ENCODE measurements at regions not wholly inside any gene's neighbourhood (a gene's known extent, or its start where the extent isn't known, plus 50 kb on each side); places are given as distances from the start of the nearest gene placed in this dataset.
"Not testable (repeated sequence)": the region's sequence is repeated elsewhere in the genome, so short reads cannot be mapped to it uniquely, and the experiment has no call there.

DNA sequence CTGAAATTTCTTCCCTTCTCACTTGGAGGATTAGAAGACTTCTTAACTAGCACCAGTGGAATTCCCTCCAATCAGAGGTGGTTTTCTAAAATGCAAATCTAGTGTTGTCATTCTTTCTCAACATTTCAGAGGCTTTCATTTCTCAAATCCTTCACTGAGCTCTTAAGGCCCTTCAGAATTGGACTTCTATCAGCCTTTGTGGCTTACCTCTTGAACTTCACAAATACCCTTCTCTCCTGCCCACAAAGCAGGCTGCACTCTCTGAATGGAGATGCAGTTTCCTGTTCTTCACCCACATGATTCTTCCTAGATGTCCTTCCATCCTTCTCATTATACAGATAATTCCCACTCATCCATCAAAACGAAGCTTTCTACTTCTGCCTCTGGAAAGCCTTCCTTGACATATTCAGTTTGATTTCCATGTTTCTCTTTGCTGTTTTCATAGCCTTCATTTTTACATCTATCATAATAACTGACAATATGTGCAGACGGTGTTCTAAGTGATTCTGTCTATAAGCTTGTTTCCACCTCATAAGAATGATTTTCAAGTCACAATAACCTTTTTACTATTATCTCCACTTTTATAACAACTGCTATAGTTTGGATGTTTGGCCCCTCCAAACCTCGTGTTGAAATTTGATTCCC is 123.1 kb upstream of the GPR12 start:
- no peak for DNase-seq

- no peak for DNase-seq
These were observed 122.1 kb upstream of the GPR12 start for GRCh38 chr13:26882731-26883130.

DNA sequence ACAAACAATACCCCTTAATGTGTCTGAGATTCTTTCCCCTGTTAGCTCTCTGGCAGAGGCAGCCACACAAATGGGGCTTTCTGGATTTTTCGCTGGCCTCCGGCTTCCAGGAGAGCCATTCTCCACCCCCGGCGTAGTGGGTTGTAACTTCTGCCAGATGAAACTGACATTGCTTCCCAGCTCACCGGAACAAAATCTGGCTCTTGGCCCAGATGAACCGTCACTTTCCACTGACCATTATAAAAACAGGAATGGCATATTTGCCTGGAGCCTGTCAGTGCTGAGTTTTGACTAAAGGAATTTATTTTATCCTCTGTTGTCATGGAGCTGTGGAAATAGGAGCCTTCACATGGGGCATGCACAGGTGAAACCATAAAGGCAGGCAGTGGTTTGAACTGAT is 120.6 kb upstream of the GPR12 start:
- no peak for DNase-seq

- no peak for DNase-seq
These were observed 120.1 kb upstream of the GPR12 start for GRCh38 chr13:26880735-26881134.

DNA sequence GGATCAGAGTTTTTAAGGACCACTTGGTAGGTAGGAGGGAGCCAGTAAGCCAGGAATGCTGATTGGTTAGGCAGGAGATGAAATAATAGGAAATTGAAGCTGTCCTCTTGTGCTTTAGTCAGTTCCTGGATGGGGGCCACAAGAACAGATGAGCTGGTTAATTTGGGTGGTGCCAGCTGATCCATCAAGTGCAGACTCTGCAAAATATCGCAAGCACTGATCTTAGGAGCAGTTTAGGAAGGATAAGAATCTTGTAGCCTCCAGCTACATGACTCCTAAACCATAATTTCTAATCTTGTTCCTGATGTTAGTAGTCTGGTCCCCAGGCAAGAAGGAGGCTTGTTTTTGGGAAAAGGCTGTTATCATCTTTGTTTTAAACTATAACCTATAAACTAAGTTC is 117.9 kb upstream of the GPR12 start:
- no peak for DNase-seq

DNA sequence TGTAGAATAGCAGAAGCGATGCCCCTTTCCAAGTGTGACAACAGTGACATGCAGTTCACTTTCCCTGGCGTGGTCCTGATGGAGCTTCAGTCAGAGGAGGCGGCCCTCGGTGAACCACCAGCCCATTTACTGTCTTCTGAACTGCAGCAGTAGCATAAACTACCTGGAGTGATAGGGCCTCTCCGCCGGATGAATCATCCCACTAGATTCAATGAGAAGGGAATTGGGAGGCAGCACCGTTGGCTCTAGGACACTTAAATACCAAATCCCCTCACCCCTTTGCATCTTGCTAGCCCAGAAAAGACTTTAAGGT is 112.8 kb upstream of the GPR12 start:
- no peak for DNase-seq

GRCh38 chr13:26872525-26873385 is 112.2 kb upstream of the GPR12 start:
- peak; percentile 82 for DNase-seq

GRCh38 chr13:26867451-26868091 is 107.0 kb upstream of the GPR12 start:
- peak; percentile 82 for DNase-seq

DNA sequence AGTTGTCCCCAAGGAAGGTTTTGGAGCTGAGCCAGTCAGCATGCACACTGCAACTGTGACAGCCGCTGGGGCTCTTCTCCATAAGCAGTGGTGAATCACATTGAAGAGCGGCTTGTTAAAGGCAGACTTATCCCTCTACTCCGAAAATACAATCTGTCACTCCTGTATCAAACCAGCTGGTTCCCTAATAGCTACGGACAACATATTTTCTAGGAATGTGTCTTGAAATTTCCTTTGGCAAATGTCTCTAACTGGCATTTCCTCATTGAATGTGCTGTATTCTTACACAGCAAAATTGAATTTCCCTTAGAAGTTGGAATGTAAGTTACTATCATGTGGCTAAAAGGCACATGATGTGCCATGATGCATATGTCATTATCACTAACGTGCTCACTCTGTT is 104.0 kb upstream of the GPR12 start:
- DNase-seq, result no peak

GRCh38 chr13:26861941-26862340 is 101.4 kb upstream of the GPR12 start:
- DNase-seq, result no peak

- DNase-seq, result no peak
These were observed 95.3 kb upstream of the GPR12 start for GRCh38 chr13:26855921-26856320.

- no peak for DNase-seq
These were observed 94.5 kb upstream of the GPR12 start for GRCh38 chr13:26855071-26855470.

- no peak for DNase-seq
These were observed 92.7 kb upstream of the GPR12 start for GRCh38 chr13:26853323-26853722.

DNA sequence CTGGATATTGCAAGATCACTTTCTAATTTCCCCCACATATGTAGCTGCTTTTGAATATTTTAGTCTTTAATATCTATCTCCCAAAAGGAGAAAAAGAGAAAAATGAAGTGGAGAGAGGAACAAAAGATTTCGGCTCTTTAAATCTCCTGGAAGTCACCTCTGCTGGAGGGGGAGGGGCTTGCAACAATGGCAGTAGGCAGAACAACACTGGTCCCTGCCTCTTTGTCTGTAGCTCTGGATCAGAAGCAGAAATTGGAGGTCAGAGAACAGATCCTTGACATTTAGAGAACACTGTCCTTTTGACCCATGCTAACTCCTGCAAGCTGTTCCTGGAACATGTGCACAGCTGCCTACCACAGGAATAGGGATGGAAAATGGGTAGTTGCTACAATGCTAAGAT is 86.7 kb upstream of the GPR12 start:
- DNase-seq, result peak; percentile 8

DNA sequence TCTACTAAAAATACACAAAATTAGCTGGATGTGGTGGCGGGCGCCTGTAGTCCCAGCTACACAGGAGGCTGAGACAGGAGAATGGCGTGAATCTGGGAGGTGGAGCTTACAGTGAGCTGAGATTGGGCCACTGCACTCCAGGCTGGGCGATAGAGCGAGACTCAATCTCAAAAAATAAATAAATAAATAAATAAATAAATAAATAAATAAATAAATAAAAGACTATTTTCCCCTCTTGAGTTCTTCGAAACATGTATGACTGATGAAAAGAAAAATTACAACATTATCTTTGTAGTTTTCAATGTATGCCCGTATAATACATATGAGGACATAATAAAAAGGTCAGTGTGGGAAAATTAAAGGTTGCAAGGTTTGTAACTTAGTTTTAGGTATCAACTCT is 84.5 kb upstream of the GPR12 start:
- not testable (repeated sequence) for DNase-seq

GRCh38 chr13:26839682-26840081 is 79.1 kb upstream of the GPR12 start:
- DNase-seq, result no peak

GRCh38 chr13:26838821-26839220 is 78.2 kb upstream of the GPR12 start:
- DNase-seq, result no peak

GRCh38 chr13:26837997-26838396 is 77.4 kb upstream of the GPR12 start:
- DNase-seq, result no peak

GRCh38 chr13:26837102-26837501 is 76.5 kb upstream of the GPR12 start:
- no peak for DNase-seq

DNA sequence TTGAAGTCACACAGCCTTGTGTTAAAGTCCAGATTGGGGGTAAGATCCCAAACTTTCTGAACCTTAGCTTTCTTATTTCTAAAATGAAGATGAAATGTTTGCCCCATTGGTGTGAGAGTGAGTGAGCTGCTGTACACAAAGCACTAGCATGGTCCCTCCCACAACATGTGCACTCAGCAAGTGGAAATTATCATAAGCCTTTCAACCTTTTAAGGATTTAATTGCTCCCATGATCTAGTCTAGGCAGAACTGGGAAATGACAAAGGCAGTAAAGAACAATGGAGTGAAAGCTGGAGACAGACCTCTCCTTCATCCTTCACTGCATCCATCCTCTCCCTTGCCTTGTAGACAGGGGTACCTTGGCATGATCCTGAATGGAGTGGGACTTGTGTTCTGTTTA is 76.0 kb upstream of the GPR12 start:
- peak; percentile 15 for DNase-seq

DNA sequence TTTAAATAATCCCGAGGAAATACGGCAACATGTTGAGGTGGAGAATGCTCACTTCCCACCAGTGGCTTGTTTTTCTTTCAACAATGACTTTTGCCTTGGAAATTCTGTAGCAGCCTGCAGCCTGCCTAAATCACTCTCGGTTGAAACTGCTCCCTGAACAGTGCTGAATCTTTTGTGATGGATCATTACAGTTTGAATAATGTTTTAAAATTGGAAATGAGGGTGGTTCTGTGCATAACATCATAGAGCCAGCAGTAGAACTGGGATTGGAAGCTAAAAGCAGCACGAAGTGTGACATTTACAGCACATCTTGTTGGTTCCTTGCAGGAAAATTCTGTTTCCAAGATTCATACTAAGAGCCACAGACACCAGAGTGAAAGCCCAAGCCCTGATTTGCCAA is 74.1 kb upstream of the GPR12 start:
- DNase-seq, result no peak

DNA sequence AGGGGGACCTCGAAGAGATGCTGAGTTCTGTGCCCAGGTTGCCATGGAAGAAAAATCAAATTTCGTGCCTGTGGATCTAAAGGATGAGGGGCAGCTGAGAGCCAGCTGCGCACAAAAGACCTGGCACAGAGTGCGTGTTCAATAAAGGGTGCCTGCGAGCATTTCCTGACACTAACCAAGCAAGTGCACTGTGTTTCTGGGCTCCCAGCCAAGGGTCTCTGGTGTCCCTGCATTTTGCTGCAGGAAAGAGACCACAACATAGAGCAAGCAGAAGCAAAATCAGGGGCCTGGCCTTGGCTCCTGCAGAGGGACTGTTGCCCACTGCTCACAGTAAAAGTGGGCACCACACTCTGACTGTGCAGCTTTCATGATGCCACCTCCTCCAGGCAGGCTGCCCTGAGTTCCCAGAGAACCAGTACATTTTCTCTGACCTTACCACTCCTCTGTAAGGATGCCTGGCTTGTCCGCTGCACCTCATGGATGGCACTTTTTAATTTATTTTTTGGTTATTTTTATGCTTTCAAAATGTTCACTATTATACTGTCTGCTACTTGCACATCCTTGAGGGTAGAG is 70.8 kb upstream of the GPR12 start:
- no peak for DNase-seq

- DNase-seq, result no peak
These were observed 69.1 kb upstream of the GPR12 start for GRCh38 chr13:26829716-26830115.

DNA sequence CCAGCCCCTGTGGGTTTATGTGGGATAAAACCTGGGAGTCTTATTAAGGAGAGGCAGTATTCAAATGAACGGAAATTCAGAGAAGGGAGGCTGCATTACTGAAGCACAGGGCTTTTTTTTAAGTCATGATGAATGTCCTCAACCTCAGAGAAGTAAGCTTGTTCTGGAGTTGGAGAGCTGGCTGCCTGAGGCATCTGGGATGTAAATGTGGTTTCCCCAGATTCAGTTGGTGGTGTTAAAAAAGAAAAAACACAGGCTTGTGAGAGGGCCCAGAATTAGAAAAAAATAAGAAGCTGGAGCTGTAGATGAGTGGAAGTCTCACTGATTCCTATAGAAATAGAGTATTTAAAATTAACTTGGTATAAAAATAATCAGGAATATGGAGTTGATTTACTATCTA is 64.0 kb upstream of the GPR12 start:
- no peak for DNase-seq

Data from eye (tissue), 1 donor.